Uterus (tissue), 3 donors: ENCODE measurements at regions not wholly inside any gene's neighbourhood (a gene's known extent, or its start where the extent isn't known, plus 50 kb on each side); places are given as distances from the start of the nearest gene placed in this dataset.

ENCODE experiments used
- DNase-seq, 2 donors: peaks; one replicate each; pipeline ENCODE4 v3.0.0-alpha.2; 2019 to 2020
- H3K27ac ChIP-seq, 2 donors: fragments of 200-600 bp; sonication (generic); 1 replicate in 1 of 2; 2 replicates in 1 of 2; pipeline ENCODE4 v1.5.1; 2016 to 2018
- H3K27me3 ChIP-seq, 2 donors: fragments of 200-600 bp; sonication (generic); one replicate each; pipeline ENCODE4 v1.5.1; 2018 to 2019; ENCODE audit warnings: control low read depth in 1 of 2
- H3K36me3 ChIP-seq, 2 donors: fragments of 200-600 bp; sonication (generic); one replicate each; pipeline ENCODE4 v1.5.1; 2019; ENCODE audit warnings: control low read depth in 1 of 2
- H3K4me1 ChIP-seq, 2 donors: fragments of 200-600 bp; sonication (generic); one replicate each; pipeline ENCODE4 v1.5.1; 2018 to 2019; ENCODE audit warnings: control low read depth in 1 of 2
- H3K4me3 ChIP-seq, 2 donors: fragments of 200-600 bp; sonication (generic); 1 replicate in 1 of 2; 2 replicates in 1 of 2; pipeline ENCODE4 v1.5.1; 2018 to 2019; ENCODE audit warnings: mild to moderate bottlenecking in 1 of 2
- H3K9me3 ChIP-seq, 2 donors: fragments of 200-600 bp; sonication (generic); one replicate each; pipeline ENCODE4 v1.5.1; 2019; ENCODE audit warnings: control low read depth in 1 of 2
- POLR2A ChIP-seq, 2 donors: fragments of 450-650 bp; IDR thresholded peaks; one replicate each; pipeline ENCODE4 v1.6.1; 2016; ENCODE audit warnings: antibody characterized with exemption in 2 of 2, mild to moderate bottlenecking in 1 of 2, moderate library complexity in 1 of 2
- intact Hi-C: fragments of 100-400 bp; cut with DNase I; formaldehyde crosslinking; loops from one replicate; pipeline ENCODE4 v1.15.1; 2023; ENCODE audit warnings: low total_unique reads
- TF ChIP-seq, protein P1 (sequence below), 4 experiments: fragments of 200-600 bp in 2 of 4; fragments of 450-650 bp in 2 of 4; sonication (generic) in 2 of 4; IDR thresholded peaks; one replicate each; pipeline ENCODE4 v1.5.1; 2016 to 2019; ENCODE audit warnings: antibody characterized with exemption in 4 of 4, mild to moderate bottlenecking in 2 of 4, moderate library complexity in 1 of 4
- donor health status: DM: yes; HTN: yes; CAD: no.

DNA sequence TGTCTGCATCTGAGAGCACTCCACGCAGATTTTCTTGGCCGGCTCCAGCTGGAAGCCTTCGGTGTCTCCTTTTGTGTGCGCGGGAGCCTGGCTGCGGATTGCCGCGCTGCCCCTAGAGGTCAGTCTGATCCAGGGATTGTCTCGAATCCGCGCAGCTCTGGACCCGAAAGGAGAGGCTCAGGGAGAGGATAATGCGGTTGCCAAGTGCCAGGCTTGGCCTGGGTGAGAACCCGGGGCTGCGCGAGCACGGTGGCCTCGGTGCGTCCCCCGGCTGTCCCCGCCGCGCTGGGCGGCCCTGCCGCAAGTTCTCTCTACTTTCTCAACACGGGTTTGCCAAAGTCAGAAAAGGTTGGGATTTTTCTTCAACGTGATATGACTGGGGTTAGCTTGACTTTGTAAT lies 140.9 kb downstream of the ADCYAP1R1 start:
- TF ChIP-seq POLR2A (IDR thresholded peaks at IDR 0.05), result no peak
- TF ChIP-seq, protein P1, sequence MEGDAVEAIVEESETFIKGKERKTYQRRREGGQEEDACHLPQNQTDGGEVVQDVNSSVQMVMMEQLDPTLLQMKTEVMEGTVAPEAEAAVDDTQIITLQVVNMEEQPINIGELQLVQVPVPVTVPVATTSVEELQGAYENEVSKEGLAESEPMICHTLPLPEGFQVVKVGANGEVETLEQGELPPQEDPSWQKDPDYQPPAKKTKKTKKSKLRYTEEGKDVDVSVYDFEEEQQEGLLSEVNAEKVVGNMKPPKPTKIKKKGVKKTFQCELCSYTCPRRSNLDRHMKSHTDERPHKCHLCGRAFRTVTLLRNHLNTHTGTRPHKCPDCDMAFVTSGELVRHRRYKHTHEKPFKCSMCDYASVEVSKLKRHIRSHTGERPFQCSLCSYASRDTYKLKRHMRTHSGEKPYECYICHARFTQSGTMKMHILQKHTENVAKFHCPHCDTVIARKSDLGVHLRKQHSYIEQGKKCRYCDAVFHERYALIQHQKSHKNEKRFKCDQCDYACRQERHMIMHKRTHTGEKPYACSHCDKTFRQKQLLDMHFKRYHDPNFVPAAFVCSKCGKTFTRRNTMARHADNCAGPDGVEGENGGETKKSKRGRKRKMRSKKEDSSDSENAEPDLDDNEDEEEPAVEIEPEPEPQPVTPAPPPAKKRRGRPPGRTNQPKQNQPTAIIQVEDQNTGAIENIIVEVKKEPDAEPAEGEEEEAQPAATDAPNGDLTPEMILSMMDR (IDR thresholded peaks at IDR 0.05), result peak; percentile 29 to 37 (median 36)
- Histone ChIP-seq H3K27me3 (no peaks in the 10 kb centered on the region), H3K27ac (no peak overlapping the region), H3K4me1 (no peaks in the 10 kb centered on the region), H3K36me3 (no peaks in the 10 kb centered on the region), H3K4me3 (no peak overlapping the region), H3K9me3 (no peaks in the 10 kb centered on the region)
- DNase-seq, result peak in 1 of 2 donors; percentile 40
- intact Hi-C loops, result no loop called here

GRCh38 chr7:31190906-31191305 lies 138.8 kb downstream of the ADCYAP1R1 start:
- Histone ChIP-seq H3K9me3 (no peaks in the 10 kb centered on the region), H3K27me3 (no peaks in the 10 kb centered on the region), H3K4me3 (no peak overlapping the region), H3K4me1 (no peaks in the 10 kb centered on the region), H3K36me3 (no peaks in the 10 kb centered on the region), H3K27ac (no peak overlapping the region)
- TF ChIP-seq, protein P1 (IDR thresholded peaks at IDR 0.05), result no peak
- intact Hi-C loops, result no loop called here
- DNase-seq, result no peak

DNA sequence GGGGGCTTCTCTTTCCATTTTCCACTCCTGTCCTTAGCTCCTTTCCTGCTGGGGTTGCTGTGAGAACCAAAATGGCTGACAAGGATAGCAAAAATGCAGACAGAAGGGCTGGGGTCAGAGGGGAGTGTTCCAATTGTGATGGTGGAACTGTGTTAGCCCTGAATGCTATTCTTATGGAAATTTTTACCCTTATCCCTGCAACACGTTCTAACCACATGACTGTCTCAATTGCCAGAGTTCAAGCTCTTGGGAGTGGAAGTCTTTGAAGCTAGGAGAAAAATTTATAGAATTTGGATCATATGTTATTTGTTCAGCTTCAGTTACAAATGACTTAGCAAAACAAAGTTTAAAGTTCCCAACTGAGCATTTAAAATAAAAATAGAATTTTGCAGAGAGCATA lies 134.1 kb downstream of the ADCYAP1R1 start:
- no peak overlapping the region for H3K27ac ChIP-seq
- DNase-seq, result no peak
- no peaks in the 10 kb centered on the region for H3K4me1 ChIP-seq
- no peaks in the 10 kb centered on the region for H3K27me3 ChIP-seq
- H3K9me3 ChIP-seq, result no peaks in the 10 kb centered on the region
- no peak overlapping the region for H3K4me3 ChIP-seq
- H3K36me3 ChIP-seq, result no peaks in the 10 kb centered on the region
- intact Hi-C loops, result no loop called here
- TF ChIP-seq, protein P1 (IDR thresholded peaks at IDR 0.05), result no peak
- TF ChIP-seq POLR2A (IDR thresholded peaks at IDR 0.05), result no peak

DNA sequence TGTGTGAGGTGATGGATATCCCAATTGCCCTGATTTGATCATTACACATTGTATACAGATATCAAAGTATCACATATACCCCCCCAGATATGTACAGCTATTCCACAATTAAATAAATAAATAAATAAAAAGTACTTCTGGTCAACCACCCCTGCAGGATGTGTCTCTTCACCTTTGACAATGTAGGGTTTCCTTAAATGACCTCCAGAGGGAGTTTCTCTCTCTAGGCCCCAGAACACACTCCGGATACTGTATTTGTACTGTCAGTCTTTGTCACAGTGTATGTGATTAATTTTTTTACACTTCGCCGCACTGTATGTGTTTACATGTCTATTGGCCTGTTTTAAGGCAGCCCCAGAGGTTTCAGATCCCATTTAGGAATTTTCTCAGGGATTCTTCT lies 123.6 kb downstream of the ADCYAP1R1 start:
- Histone ChIP-seq H3K27me3 (no peaks in the 10 kb centered on the region), H3K36me3 (no peaks in the 10 kb centered on the region), H3K4me3 (no peak overlapping the region), H3K27ac (no peak overlapping the region), H3K9me3 (no peaks in the 10 kb centered on the region), H3K4me1 (no peaks in the 10 kb centered on the region)
- intact Hi-C loops, result no loop called here
- no peak for TF ChIP-seq POLR2A (IDR thresholded peaks at IDR 0.05)
- TF ChIP-seq, protein P1 (IDR thresholded peaks at IDR 0.05), result no peak
- DNase-seq, result no peak

GRCh38 chr7:31171984-31172383 lies 119.9 kb downstream of the ADCYAP1R1 start:
- intact Hi-C loops, result no loop called here
- TF ChIP-seq POLR2A (IDR thresholded peaks at IDR 0.05), result no peak
- TF ChIP-seq, protein P1 (IDR thresholded peaks at IDR 0.05), result no peak
- H3K36me3 ChIP-seq, result no peaks in the 10 kb centered on the region

More at GRCh38 chr7:31171984-31172383, 119.9 kb downstream of the ADCYAP1R1 start:
- no peak for DNase-seq
- Histone ChIP-seq H3K4me3 (no peak overlapping the region), H3K9me3 (no peaks in the 10 kb centered on the region), H3K27me3 (no peaks in the 10 kb centered on the region), H3K27ac (no peak overlapping the region), H3K4me1 (no peaks in the 10 kb centered on the region)
